ENCODE measurements at regions not wholly inside any gene's neighbourhood (a gene's known extent, or its start where the extent isn't known, plus 50 kb on each side); places are given as distances from the start of the nearest gene placed in this dataset.

GRCh38 chr5:36756848-36757247 is 119.7 kb upstream of the NIPBL start:
- H3K9me3 Mint-ChIP-seq (ENCODE audit: unreplicated experiment) = no peaks in the 10 kb centered on the region
- no TSS peak for BruUV-seq (replicated peaks)
- Histone ChIP-seq H3K4me1 (peaks cover 12% of the 10 kb centered on the region; the same call in 1 of the 2 replicates), H3K4me3 (ENCODE audit: low read depth, low read length) (no peak overlapping the region), H3K27me3 (replicated peaks; ENCODE audit: control insufficient read depth, insufficient read depth, low read length) (no peaks in the 10 kb centered on the region; the same call in 1 of the 2 replicates), H3K36me3 (ENCODE audit: control insufficient read depth, insufficient read depth, low read length) (no peaks in the 10 kb centered on the region), H3K9me3 (no peaks in the 10 kb centered on the region)
- peaks cover 10% of the 10 kb centered on the region for H3K27me3 Mint-ChIP-seq (ENCODE audit: insufficient read depth, unreplicated experiment)
- no peak for DNase-seq
- H3K4me3 Mint-ChIP-seq (ENCODE audit: unreplicated experiment) = no peak overlapping the region
- ChIA-PET POLR2A (no interaction called here), CTCF (no interaction called here)
- intact Hi-C loops (cut with micrococcal nuclease; ENCODE audit: unreplicated experiment) = no loop called here
- TF ChIP-seq, protein P1, sequence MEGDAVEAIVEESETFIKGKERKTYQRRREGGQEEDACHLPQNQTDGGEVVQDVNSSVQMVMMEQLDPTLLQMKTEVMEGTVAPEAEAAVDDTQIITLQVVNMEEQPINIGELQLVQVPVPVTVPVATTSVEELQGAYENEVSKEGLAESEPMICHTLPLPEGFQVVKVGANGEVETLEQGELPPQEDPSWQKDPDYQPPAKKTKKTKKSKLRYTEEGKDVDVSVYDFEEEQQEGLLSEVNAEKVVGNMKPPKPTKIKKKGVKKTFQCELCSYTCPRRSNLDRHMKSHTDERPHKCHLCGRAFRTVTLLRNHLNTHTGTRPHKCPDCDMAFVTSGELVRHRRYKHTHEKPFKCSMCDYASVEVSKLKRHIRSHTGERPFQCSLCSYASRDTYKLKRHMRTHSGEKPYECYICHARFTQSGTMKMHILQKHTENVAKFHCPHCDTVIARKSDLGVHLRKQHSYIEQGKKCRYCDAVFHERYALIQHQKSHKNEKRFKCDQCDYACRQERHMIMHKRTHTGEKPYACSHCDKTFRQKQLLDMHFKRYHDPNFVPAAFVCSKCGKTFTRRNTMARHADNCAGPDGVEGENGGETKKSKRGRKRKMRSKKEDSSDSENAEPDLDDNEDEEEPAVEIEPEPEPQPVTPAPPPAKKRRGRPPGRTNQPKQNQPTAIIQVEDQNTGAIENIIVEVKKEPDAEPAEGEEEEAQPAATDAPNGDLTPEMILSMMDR (IDR thresholded peaks at IDR 0.05; ENCODE audit: insufficient read depth in 1 of 2, low read depth in 1 of 2, low read length in 1 of 2, severe bottlenecking in 1 of 2, unreplicated experiment in 1 of 2) = no peak
- no peak overlapping the region for H3K27ac Mint-ChIP-seq (ENCODE audit: unreplicated experiment)
- peaks cover 7% of the 10 kb centered on the region for H3K4me1 Mint-ChIP-seq (ENCODE audit: low read depth, unreplicated experiment)
- no peaks in the 10 kb centered on the region for H3K36me3 Mint-ChIP-seq (ENCODE audit: insufficient read depth, unreplicated experiment)

DNA sequence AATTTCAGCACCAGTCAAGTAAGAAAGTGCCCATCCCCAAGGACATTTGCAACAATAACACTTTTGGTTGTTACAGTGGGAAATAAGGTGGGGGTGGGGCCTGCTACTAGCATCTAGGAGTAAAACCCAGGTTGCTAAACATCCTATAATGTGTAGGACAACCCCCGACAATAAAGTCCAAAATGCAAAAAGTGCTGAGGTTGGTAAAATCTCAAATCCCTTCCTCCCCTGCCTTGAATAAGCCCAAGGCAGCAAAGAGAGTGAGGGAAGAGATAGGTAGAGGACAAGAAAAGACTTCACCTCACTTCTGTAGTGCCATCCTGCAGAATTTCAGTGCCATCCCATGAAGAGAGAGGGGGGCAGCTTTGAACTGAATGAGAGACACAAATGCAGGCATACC is 117.5 kb upstream of the NIPBL start:
- TF ChIP-seq, protein P1 (IDR thresholded peaks at IDR 0.05; ENCODE audit: insufficient read depth in 1 of 2, low read depth in 1 of 2, low read length in 1 of 2, severe bottlenecking in 1 of 2, unreplicated experiment in 1 of 2) = no peak
- Histone ChIP-seq H3K4me1 (peaks cover 12% of the 10 kb centered on the region; the same call in 1 of the 2 replicates), H3K4me3 (ENCODE audit: low read depth, low read length) (no peak overlapping the region), H3K27me3 (replicated peaks; ENCODE audit: control insufficient read depth, insufficient read depth, low read length) (no peaks in the 10 kb centered on the region; the same call in 1 of the 2 replicates), H3K9me3 (no peaks in the 10 kb centered on the region), H3K36me3 (ENCODE audit: control insufficient read depth, insufficient read depth, low read length) (no peaks in the 10 kb centered on the region)
- BruUV-seq (replicated peaks) = no TSS peak
- peaks cover 10% of the 10 kb centered on the region for H3K27me3 Mint-ChIP-seq (ENCODE audit: insufficient read depth, unreplicated experiment)
- ChIA-PET CTCF (no interaction called here), POLR2A (no interaction called here)
- no peaks in the 10 kb centered on the region for H3K9me3 Mint-ChIP-seq (ENCODE audit: unreplicated experiment)
- DNase-seq = no peak
- no peaks in the 10 kb centered on the region for H3K36me3 Mint-ChIP-seq (ENCODE audit: insufficient read depth, unreplicated experiment)
- no peak overlapping the region for H3K27ac Mint-ChIP-seq (ENCODE audit: unreplicated experiment)
- H3K4me1 Mint-ChIP-seq (ENCODE audit: low read depth, unreplicated experiment) = peaks cover 7% of the 10 kb centered on the region
- no peak overlapping the region for H3K4me3 Mint-ChIP-seq (ENCODE audit: unreplicated experiment)
- intact Hi-C loops (cut with micrococcal nuclease; ENCODE audit: unreplicated experiment) = no loop called here

GRCh38 chr5:36763454-36763853 is 113.1 kb upstream of the NIPBL start:
- no TSS peak for BruUV-seq (replicated peaks)
- TF ChIP-seq, protein P1 (IDR thresholded peaks at IDR 0.05; ENCODE audit: insufficient read depth in 1 of 2, low read depth in 1 of 2, low read length in 1 of 2, severe bottlenecking in 1 of 2, unreplicated experiment in 1 of 2) = no peak
- Mint-ChIP-seq H3K27me3 (ENCODE audit: insufficient read depth, unreplicated experiment) (peaks cover 10% of the 10 kb centered on the region), H3K9me3 (ENCODE audit: unreplicated experiment) (peaks cover 6% of the 10 kb centered on the region), H3K27ac (ENCODE audit: unreplicated experiment) (no peak overlapping the region), H3K4me1 (ENCODE audit: low read depth, unreplicated experiment) (no peaks in the 10 kb centered on the region), H3K36me3 (ENCODE audit: insufficient read depth, unreplicated experiment) (no peaks in the 10 kb centered on the region), H3K4me3 (ENCODE audit: unreplicated experiment) (no peak overlapping the region)
- Histone ChIP-seq H3K4me3 (ENCODE audit: low read depth, low read length) (no peak overlapping the region), H3K9me3 (no peaks in the 10 kb centered on the region; the same call in 1 of the 2 replicates), H3K4me1 (no peaks in the 10 kb centered on the region), H3K27me3 (replicated peaks; ENCODE audit: control insufficient read depth, insufficient read depth, low read length) (no peaks in the 10 kb centered on the region; the same call in 1 of the 2 replicates), H3K36me3 (ENCODE audit: control insufficient read depth, insufficient read depth, low read length) (no peaks in the 10 kb centered on the region)
- no peak for DNase-seq
- ChIA-PET CTCF (no interaction called here), POLR2A (no interaction called here)
- intact Hi-C loops (cut with micrococcal nuclease; ENCODE audit: unreplicated experiment) = no loop called here
